GM23338 (cell line): ENCODE measurements at regions not wholly inside any gene's neighbourhood (a gene's known extent, or its start where the extent isn't known, plus 50 kb on each side); places are given as distances from the start of the nearest gene placed in this dataset.

ENCODE experiments used
- ATAC-seq: fragments of 200-7000 bp; cut with Tn5 transposase; 3 replicates; pipeline ENCODE4 v1.9.1; 2020
- DNase-seq: peaks from one replicate; pipeline ENCODE4 v3.0.0-alpha.2; 2015; ENCODE audit warnings: low spot score
- H2AFZ ChIP-seq: fragments of 200-600 bp; sonication (generic); 2 replicates; pipeline ENCODE4 v1.8.0; 2016; ENCODE audit warnings: antibody characterized with exemption, mild to moderate bottlenecking, moderate library complexity
- H3F3A ChIP-seq: fragments of 200-600 bp; sonication (generic); replicated peaks from 2 replicates; pipeline ENCODE4 v1.8.0; 2017; ENCODE audit warnings: antibody characterized with exemption, mixed run types, low read depth
- H3K27ac ChIP-seq: fragments of 200-600 bp; sonication (generic); 2 replicates; pipeline ENCODE4 v1.6.1; 2016; ENCODE audit warnings: low read depth
- H3K27me3 ChIP-seq: fragments of 200-600 bp; sonication (generic); 2 replicates; pipeline ENCODE4 v1.8.0; 2016; ENCODE audit warnings: mild to moderate bottlenecking, mixed run types, moderate library complexity; ENCODE audit not compliant: insufficient read depth
- H3K36me3 ChIP-seq: fragments of 200-600 bp; sonication (generic); 2 replicates; pipeline ENCODE4 v1.8.0; 2016; ENCODE audit warnings: mild to moderate bottlenecking; ENCODE audit not compliant: insufficient read depth
- H3K4me1 ChIP-seq: fragments of 200-600 bp; sonication (generic); 2 replicates; pipeline ENCODE4 v1.8.0; 2016; ENCODE audit warnings: mild to moderate bottlenecking, moderate library complexity; ENCODE audit not compliant: insufficient read depth
- H3K4me2 ChIP-seq: fragments of 200-600 bp; sonication (generic); 2 replicates; pipeline ENCODE4 v1.7.1; 2017; ENCODE audit warnings: mixed run types
- H3K4me3 ChIP-seq: fragments of 200-600 bp; sonication (generic); 2 replicates; pipeline ENCODE4 v1.6.1; 2016; ENCODE audit warnings: mixed run types
- H3K79me2 ChIP-seq: fragments of 200-600 bp; sonication (generic); replicated peaks from 2 replicates; pipeline ENCODE4 v1.8.0; 2017; ENCODE audit warnings: mild to moderate bottlenecking; ENCODE audit not compliant: insufficient read depth
- H3K9me2 ChIP-seq: fragments of 200-600 bp; sonication (generic); 2 replicates; pipeline ENCODE4 v1.8.0; 2017; ENCODE audit not compliant: insufficient read depth
- H4K20me1 ChIP-seq: fragments of 200-600 bp; sonication (generic); replicated peaks from 2 replicates; pipeline ENCODE4 v1.8.0; 2017; ENCODE audit warnings: mild to moderate bottlenecking; ENCODE audit not compliant: insufficient read depth
- H3K27ac Mint-ChIP-seq: 2 replicates; pipeline ENCODE4 v1.8.0; 2020; ENCODE audit warnings: inconsistent platforms, mild to moderate bottlenecking, moderate library complexity, mixed read lengths
- H3K27me3 Mint-ChIP-seq: 3 replicates; pipeline ENCODE4 v1.8.0; 2022; ENCODE audit warnings: low read depth, mild to moderate bottlenecking, moderate library complexity, mixed read lengths, inconsistent platforms; ENCODE audit not compliant: insufficient read depth, poor library complexity
- H3K36me3 Mint-ChIP-seq: 3 replicates; pipeline ENCODE4 v1.8.0; 2021; ENCODE audit warnings: low read depth, mild to moderate bottlenecking, inconsistent platforms, moderate library complexity, mixed read lengths
- H3K4me1 Mint-ChIP-seq: 3 replicates; pipeline ENCODE4 v1.8.0; 2020; ENCODE audit warnings: mild to moderate bottlenecking, inconsistent platforms, mixed read lengths
- H3K4me3 Mint-ChIP-seq: 3 replicates; pipeline ENCODE4 v1.8.0; 2021; ENCODE audit warnings: moderate library complexity, mild to moderate bottlenecking, inconsistent platforms, mixed read lengths
- H3K9me3 Mint-ChIP-seq: 3 replicates; pipeline ENCODE4 v1.8.0; 2020; ENCODE audit warnings: moderate library complexity, mild to moderate bottlenecking, inconsistent platforms, mixed read lengths
- ETS1 ChIP-seq: IDR thresholded peaks from 2 replicates; pipeline ENCODE4 v1.6.1; 2016; ENCODE audit warnings: antibody characterized with exemption
- EZH2 ChIP-seq: fragments of 200-600 bp; sonication (generic); IDR thresholded peaks from one replicate; pipeline ENCODE4 v1.8.0; 2017; ENCODE audit warnings: antibody characterized with exemption, mild to moderate bottlenecking, low read depth; ENCODE audit not compliant: unreplicated experiment
- EZH2phosphoT487 ChIP-seq: fragments of 200-600 bp; sonication (generic); IDR thresholded peaks from one replicate; pipeline ENCODE4 v1.8.1; 2018; ENCODE audit warnings: antibody characterized with exemption; ENCODE audit not compliant: unreplicated experiment
- JUNB ChIP-seq: IDR thresholded peaks from one replicate; pipeline ENCODE4 v1.6.1; 2016; ENCODE audit warnings: antibody characterized with exemption; ENCODE audit not compliant: unreplicated experiment
- NANOG ChIP-seq: IDR thresholded peaks from 2 replicates; pipeline ENCODE4 v1.6.1; 2016; ENCODE audit warnings: antibody characterized with exemption, borderline replicate concordance
- POLR2AphosphoS5 ChIP-seq: IDR thresholded peaks from 2 replicates; pipeline ENCODE4 v1.6.1; 2016; ENCODE audit warnings: antibody characterized with exemption, low read depth
- ZNF114 ChIP-seq: fragments of 250-450 bp; sonication (Bioruptor Pico); IDR thresholded peaks from 2 replicates; pipeline ENCODE4 v1.5.0; 2020; ENCODE audit warnings: mild to moderate bottlenecking, moderate library complexity
- ZNF331 ChIP-seq: fragments of 250-450 bp; sonication (Bioruptor Pico); IDR thresholded peaks from 2 replicates; pipeline ENCODE4 v1.5.0; 2020; ENCODE audit warnings: low read depth, mild to moderate bottlenecking, moderate library complexity
- ZNF462 ChIP-seq: fragments of 250-450 bp; sonication (Bioruptor Pico); IDR thresholded peaks from 2 replicates; pipeline ENCODE4 v1.5.0; 2020; ENCODE audit warnings: mild to moderate bottlenecking, moderate library complexity

DNA sequence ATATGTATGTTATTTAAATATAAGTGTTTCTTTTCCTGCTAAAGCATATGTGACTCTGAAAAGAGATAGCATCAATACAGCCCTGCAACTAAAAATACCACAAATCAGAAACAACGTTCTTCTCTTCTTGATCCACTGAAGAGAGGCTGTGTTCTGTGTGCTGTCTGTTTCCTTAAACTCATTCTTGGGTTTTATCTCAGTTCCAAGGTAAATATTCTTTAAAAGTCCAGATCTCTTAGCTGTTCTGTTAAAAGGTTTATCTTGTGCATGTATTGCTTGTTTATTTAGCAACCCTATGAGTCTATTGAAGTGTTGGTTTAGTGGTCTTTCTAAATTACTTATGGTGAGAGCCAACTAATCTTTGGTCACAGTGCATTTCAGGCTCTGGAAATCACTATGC is 173.3 kb upstream of the NT5C1B start:
- no peaks in the 10 kb centered on the region for H3K27me3 ChIP-seq
- no peaks in the 10 kb centered on the region for H3K79me2 ChIP-seq
- no peak overlapping the region for H3K27ac Mint-ChIP-seq
- ATAC-seq (no peak), DNase-seq (no peak)
- H3K36me3 Mint-ChIP-seq = no peaks in the 10 kb centered on the region
- no peak overlapping the region for H3K4me3 Mint-ChIP-seq
- H2AFZ ChIP-seq = no peak overlapping the region
- no peak overlapping the region for H3K27ac ChIP-seq
- no peaks in the 10 kb centered on the region for H3K4me1 ChIP-seq
- no peaks in the 10 kb centered on the region for H4K20me1 ChIP-seq
- H3K36me3 ChIP-seq = no peaks in the 10 kb centered on the region
- no peaks in the 10 kb centered on the region for H3K27me3 Mint-ChIP-seq
- no peaks in the 10 kb centered on the region for H3K4me1 Mint-ChIP-seq
- no peaks in the 10 kb centered on the region for H3F3A ChIP-seq
- H3K9me3 Mint-ChIP-seq = no peaks in the 10 kb centered on the region
- H3K4me2 ChIP-seq = no peak overlapping the region
- H3K4me3 ChIP-seq = no peak overlapping the region
- TF ChIP-seq NANOG (no peak), ZNF114 (no peak), ETS1 (no peak), ZNF331 (CRISPR knock-in tag) (no peak)
- H3K9me2 ChIP-seq = no peaks in the 10 kb centered on the region

GRCh38 chr2:18754286-18754685 is 164.9 kb upstream of the NT5C1B start:
- TF ChIP-seq EZH2phosphoT487 (no peak), EZH2 (no peak)
- H4K20me1 ChIP-seq = no peaks in the 10 kb centered on the region
- no peaks in the 10 kb centered on the region for H3K4me1 Mint-ChIP-seq

GRCh38 chr2:18753722-18754121 is 164.4 kb upstream of the NT5C1B start:
- H3F3A ChIP-seq = no peaks in the 10 kb centered on the region
- no peak overlapping the region for H3K27ac ChIP-seq
- DNase-seq = no peak
- no peak overlapping the region for H2AFZ ChIP-seq
- TF ChIP-seq EZH2 (no peak), POLR2AphosphoS5 (no peak), NANOG (no peak), ZNF331 (CRISPR knock-in tag) (no peak), ZNF114 (no peak), ZNF462 (CRISPR knock-in tag) (no peak), JUNB (no peak)
- no peaks in the 10 kb centered on the region for H3K36me3 ChIP-seq
- no peak overlapping the region for H3K4me3 Mint-ChIP-seq
- no peaks in the 10 kb centered on the region for H4K20me1 ChIP-seq
- no peak overlapping the region for H3K4me2 ChIP-seq
- no peaks in the 10 kb centered on the region for H3K36me3 Mint-ChIP-seq
- no peaks in the 10 kb centered on the region for H3K4me1 ChIP-seq
- ATAC-seq = no peak
- H3K4me1 Mint-ChIP-seq = no peaks in the 10 kb centered on the region
- H3K27me3 Mint-ChIP-seq = no peaks in the 10 kb centered on the region
- H3K4me3 ChIP-seq = no peak overlapping the region
- no peaks in the 10 kb centered on the region for H3K79me2 ChIP-seq
- H3K9me2 ChIP-seq = no peaks in the 10 kb centered on the region
- H3K27me3 ChIP-seq = no peaks in the 10 kb centered on the region
- no peak overlapping the region for H3K27ac Mint-ChIP-seq
- no peaks in the 10 kb centered on the region for H3K9me3 Mint-ChIP-seq

More at GRCh38 chr2:18754286-18754685, 164.9 kb upstream of the NT5C1B start:
- no peak overlapping the region for H2AFZ ChIP-seq
- H3K9me2 ChIP-seq = no peaks in the 10 kb centered on the region
- H3K4me2 ChIP-seq = no peak overlapping the region
- no peaks in the 10 kb centered on the region for H3K9me3 Mint-ChIP-seq
- no peaks in the 10 kb centered on the region for H3K79me2 ChIP-seq
- DNase-seq (no peak), ATAC-seq (no peak)
- no peaks in the 10 kb centered on the region for H3K36me3 Mint-ChIP-seq
- H3K27me3 ChIP-seq = no peaks in the 10 kb centered on the region
- no peaks in the 10 kb centered on the region for H3K36me3 ChIP-seq
- no peak overlapping the region for H3K27ac Mint-ChIP-seq
- H3K27me3 Mint-ChIP-seq = no peaks in the 10 kb centered on the region
- H3K4me1 ChIP-seq = no peaks in the 10 kb centered on the region
- H3K4me3 ChIP-seq = no peak overlapping the region
- no peak overlapping the region for H3K4me3 Mint-ChIP-seq
- H3K27ac ChIP-seq = no peak overlapping the region
- H3F3A ChIP-seq = no peaks in the 10 kb centered on the region
